ENCODE measurements at regions not wholly inside any gene's neighbourhood (a gene's known extent, or its start where the extent isn't known, plus 50 kb on each side); places are given as distances from the start of the nearest gene placed in this dataset.

GRCh38 chr9:13047827-13048587 is 231.5 kb downstream of the MPDZ start:
- Histone ChIP-seq H3K79me2 (ENCODE audit: control insufficient read depth, insufficient read depth, low read length) (no peaks in the 10 kb centered on the region), H3K36me3 (replicated peaks in 1 of 2; ENCODE audit: control extremely low read depth in 1 of 2, control insufficient read depth in 1 of 2, extremely low read depth in 1 of 2, insufficient read depth in 2 of 2, low read length in 1 of 2) (no peaks in the 10 kb centered on the region), H2AFZ (ENCODE audit: insufficient read depth, low read depth, low read length, poor library complexity, severe bottlenecking) (no peak overlapping the region), H3K9me3 (ENCODE audit: control extremely low read depth in 1 of 3, control insufficient read depth in 2 of 3, insufficient read depth in 1 of 3, low read length in 2 of 3) (no peaks in the 10 kb centered on the region), H4K20me1 (ENCODE audit: control insufficient read depth, insufficient read depth, low read length, poor library complexity, severe bottlenecking) (no peaks in the 10 kb centered on the region), H3K4me2 (replicated peaks; ENCODE audit: low read depth, low read length, poor library complexity, severe bottlenecking) (no peak overlapping the region), H3K27me3 (replicated peaks in 1 of 4; ENCODE audit: control extremely low read depth in 1 of 4, control insufficient read depth in 3 of 4, insufficient read depth in 4 of 4, low read length in 3 of 4) (no peaks in the 10 kb centered on the region), H3K4me1 (ENCODE audit: control insufficient read depth in 2 of 2, insufficient read depth in 2 of 2, low read length in 2 of 2) (no peaks in the 10 kb centered on the region), H3K4me3 (ENCODE audit: control extremely low read depth in 1 of 5, extremely low read depth in 1 of 5, insufficient read depth in 1 of 5, low read depth in 2 of 5, low read length in 4 of 5) (no peak overlapping the region), H3K9ac (ENCODE audit: low read length) (no peak overlapping the region), H3K27ac (ENCODE audit: low read length in 2 of 2) (no peak overlapping the region)
- DNase-seq (no peak), ATAC-seq (ENCODE audit: low read depth) (no peak)
- no peak overlapping the region for H3K27ac Mint-ChIP-seq
- H3K9me3 Mint-ChIP-seq (ENCODE audit: insufficient read depth): no peaks in the 10 kb centered on the region
- H3K4me3 Mint-ChIP-seq: no peak overlapping the region
- ChIA-PET POLR2A (no interaction called here), CTCF (no interaction called here)
- intact Hi-C loops (cut with micrococcal nuclease): no loop called here
- no CpG with 5 or more reads among the region's 5 CpGs for WGBS (ENCODE audit: insufficient coverage)
- TF ChIP-seq EZH2 (IDR thresholded peaks at IDR 0.05; ENCODE audit: borderline replicate concordance, insufficient read depth, low read depth, low read length, poor library complexity, severe bottlenecking) (no peak), CTCF (IDR thresholded peaks at IDR 0.05) (no peak)
- H3K4me1 Mint-ChIP-seq: no peaks in the 10 kb centered on the region
- H3K27me3 Mint-ChIP-seq: no peaks in the 10 kb centered on the region

- Histone ChIP-seq H3K4me2 (replicated peaks; ENCODE audit: low read depth, low read length, poor library complexity, severe bottlenecking) (no peak overlapping the region), H3K36me3 (replicated peaks in 1 of 2; ENCODE audit: control extremely low read depth in 1 of 2, control insufficient read depth in 1 of 2, extremely low read depth in 1 of 2, insufficient read depth in 2 of 2, low read length in 1 of 2) (no peaks in the 10 kb centered on the region), H3K9ac (ENCODE audit: low read length) (no peak overlapping the region), H2AFZ (ENCODE audit: insufficient read depth, low read depth, low read length, poor library complexity, severe bottlenecking) (no peak overlapping the region), H3K27ac (ENCODE audit: low read length in 2 of 2) (no peak overlapping the region), H3K79me2 (ENCODE audit: control insufficient read depth, insufficient read depth, low read length) (no peaks in the 10 kb centered on the region), H4K20me1 (ENCODE audit: control insufficient read depth, insufficient read depth, low read length, poor library complexity, severe bottlenecking) (no peaks in the 10 kb centered on the region), H3K4me3 (ENCODE audit: control extremely low read depth in 1 of 5, extremely low read depth in 1 of 5, insufficient read depth in 1 of 5, low read depth in 2 of 5, low read length in 4 of 5) (no peak overlapping the region), H3K27me3 (replicated peaks in 1 of 4; ENCODE audit: control extremely low read depth in 1 of 4, control insufficient read depth in 3 of 4, insufficient read depth in 4 of 4, low read length in 3 of 4) (no peaks in the 10 kb centered on the region), H3K9me3 (ENCODE audit: control extremely low read depth in 1 of 3, control insufficient read depth in 2 of 3, insufficient read depth in 1 of 3, low read length in 2 of 3) (no peaks in the 10 kb centered on the region), H3K4me1 (ENCODE audit: control insufficient read depth in 2 of 2, insufficient read depth in 2 of 2, low read length in 2 of 2) (no peaks in the 10 kb centered on the region)
- ATAC-seq (ENCODE audit: low read depth) (no peak), DNase-seq (no peak)
- CTCF ChIA-PET: no interaction called here
- Mint-ChIP-seq H3K4me3 (no peak overlapping the region), H3K4me1 (no peaks in the 10 kb centered on the region), H3K9me3 (ENCODE audit: insufficient read depth) (no peaks in the 10 kb centered on the region), H3K27ac (no peak overlapping the region), H3K27me3 (no peaks in the 10 kb centered on the region)
- TF ChIP-seq EZH2 (IDR thresholded peaks at IDR 0.05; ENCODE audit: borderline replicate concordance, insufficient read depth, low read depth, low read length, poor library complexity, severe bottlenecking) (no peak), CTCF (IDR thresholded peaks at IDR 0.05) (no peak)
- intact Hi-C loops (cut with micrococcal nuclease): no loop called here
- 90% methylated on average over 6 of the region's 7 CpGs for WGBS (ENCODE audit: insufficient coverage)
- POLR2A ChIA-PET: no interaction called here
Observed at GRCh38 chr9:13049223-13049622, 230.3 kb downstream of the MPDZ start.

Measured in B cell (primary cell).